ENCODE measurements at regions not wholly inside any gene's neighbourhood (a gene's known extent, or its start where the extent isn't known, plus 50 kb on each side); places are given as distances from the start of the nearest gene placed in this dataset.

DNA sequence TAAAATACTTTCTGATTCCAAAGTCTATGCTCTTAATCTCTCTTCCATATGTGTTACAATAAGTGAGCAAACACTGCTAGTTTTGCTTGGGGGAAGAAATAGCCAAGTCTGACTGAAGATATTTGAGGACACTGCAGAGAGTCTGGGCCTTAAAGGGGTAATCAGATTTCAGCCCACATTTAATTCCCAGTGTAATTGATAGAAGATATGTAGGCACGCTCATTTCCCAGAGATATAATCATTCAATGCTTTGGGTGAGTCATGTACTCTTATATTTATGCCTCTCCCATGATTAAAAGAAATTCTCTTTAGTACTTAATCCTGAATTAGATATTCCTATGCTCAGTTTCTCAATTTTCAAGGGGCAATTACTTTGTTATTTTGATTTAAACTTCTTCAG is 178.1 kb upstream of the POM121L12 start:
- intact Hi-C loops (cut with DNase I; ENCODE audit: low total_unique reads): no loop called here
- H3K27ac ChIP-seq: no peak overlapping the region
- no peaks in the 10 kb centered on the region for H3K27me3 ChIP-seq
- no peaks in the 10 kb centered on the region for H3K9me3 ChIP-seq
- no peak for DNase-seq
- TF ChIP-seq, protein P1, sequence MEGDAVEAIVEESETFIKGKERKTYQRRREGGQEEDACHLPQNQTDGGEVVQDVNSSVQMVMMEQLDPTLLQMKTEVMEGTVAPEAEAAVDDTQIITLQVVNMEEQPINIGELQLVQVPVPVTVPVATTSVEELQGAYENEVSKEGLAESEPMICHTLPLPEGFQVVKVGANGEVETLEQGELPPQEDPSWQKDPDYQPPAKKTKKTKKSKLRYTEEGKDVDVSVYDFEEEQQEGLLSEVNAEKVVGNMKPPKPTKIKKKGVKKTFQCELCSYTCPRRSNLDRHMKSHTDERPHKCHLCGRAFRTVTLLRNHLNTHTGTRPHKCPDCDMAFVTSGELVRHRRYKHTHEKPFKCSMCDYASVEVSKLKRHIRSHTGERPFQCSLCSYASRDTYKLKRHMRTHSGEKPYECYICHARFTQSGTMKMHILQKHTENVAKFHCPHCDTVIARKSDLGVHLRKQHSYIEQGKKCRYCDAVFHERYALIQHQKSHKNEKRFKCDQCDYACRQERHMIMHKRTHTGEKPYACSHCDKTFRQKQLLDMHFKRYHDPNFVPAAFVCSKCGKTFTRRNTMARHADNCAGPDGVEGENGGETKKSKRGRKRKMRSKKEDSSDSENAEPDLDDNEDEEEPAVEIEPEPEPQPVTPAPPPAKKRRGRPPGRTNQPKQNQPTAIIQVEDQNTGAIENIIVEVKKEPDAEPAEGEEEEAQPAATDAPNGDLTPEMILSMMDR (IDR thresholded peaks at IDR 0.05): no peak
- no peaks in the 10 kb centered on the region for H3K36me3 ChIP-seq
- H3K4me3 ChIP-seq: no peak overlapping the region
- no peaks in the 10 kb centered on the region for H3K4me1 ChIP-seq

DNA sequence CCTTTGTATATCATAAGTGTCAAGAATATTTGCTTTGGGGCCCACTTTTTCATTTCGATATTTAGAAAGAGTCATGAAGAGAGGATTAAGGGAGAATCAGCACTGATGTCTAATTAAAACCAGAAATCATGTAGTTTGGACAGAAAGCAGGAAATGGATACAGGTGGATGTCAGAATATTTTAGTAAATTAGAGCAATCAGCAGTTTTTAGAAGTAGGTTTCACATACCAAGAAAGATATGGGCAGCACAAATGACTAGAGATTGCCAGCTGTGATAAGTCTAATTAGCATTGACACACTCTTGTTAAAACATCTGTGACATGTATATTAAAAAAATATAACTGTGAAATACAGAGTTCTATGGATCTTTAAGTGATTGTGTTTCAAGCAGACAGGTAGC is 180.8 kb upstream of the POM121L12 start:
- DNase-seq: no peak
- H3K36me3 ChIP-seq: no peaks in the 10 kb centered on the region
- TF ChIP-seq, protein P1 (IDR thresholded peaks at IDR 0.05): no peak

DNA sequence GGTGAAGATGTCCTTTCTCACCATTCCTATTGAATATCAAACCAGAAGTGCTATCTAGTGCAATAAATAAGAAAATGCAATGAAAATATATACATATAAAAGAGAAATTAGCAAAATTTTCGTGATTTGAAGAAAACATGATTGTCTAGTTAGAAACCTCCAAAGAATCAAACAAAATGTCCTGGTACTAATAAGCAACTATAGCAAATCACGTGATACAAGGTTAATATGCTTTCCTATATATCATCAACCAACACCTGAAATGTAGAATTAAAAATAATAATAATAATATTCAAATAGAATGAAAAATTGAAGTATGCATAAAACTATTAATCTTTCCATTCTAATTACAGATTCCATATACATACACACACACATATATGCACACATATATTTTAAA is 183.9 kb upstream of the POM121L12 start:
- Histone ChIP-seq H3K9me3 (no peaks in the 10 kb centered on the region), H3K36me3 (no peaks in the 10 kb centered on the region), H3K27me3 (no peaks in the 10 kb centered on the region), H3K27ac (no peak overlapping the region), H3K4me3 (no peak overlapping the region), H3K4me1 (no peaks in the 10 kb centered on the region)
- intact Hi-C loops (cut with DNase I; ENCODE audit: low total_unique reads): no loop called here
- TF ChIP-seq, protein P1 (IDR thresholded peaks at IDR 0.05): no peak
- DNase-seq: no peak

More for the DNA sequence above, 180.8 kb upstream of the POM121L12 start:
- no peaks in the 10 kb centered on the region for H3K27me3 ChIP-seq
- H3K4me3 ChIP-seq: no peak overlapping the region
- no peaks in the 10 kb centered on the region for H3K9me3 ChIP-seq
- intact Hi-C loops (cut with DNase I; ENCODE audit: low total_unique reads): no loop called here
- H3K27ac ChIP-seq: no peak overlapping the region
- no peaks in the 10 kb centered on the region for H3K4me1 ChIP-seq

DNA sequence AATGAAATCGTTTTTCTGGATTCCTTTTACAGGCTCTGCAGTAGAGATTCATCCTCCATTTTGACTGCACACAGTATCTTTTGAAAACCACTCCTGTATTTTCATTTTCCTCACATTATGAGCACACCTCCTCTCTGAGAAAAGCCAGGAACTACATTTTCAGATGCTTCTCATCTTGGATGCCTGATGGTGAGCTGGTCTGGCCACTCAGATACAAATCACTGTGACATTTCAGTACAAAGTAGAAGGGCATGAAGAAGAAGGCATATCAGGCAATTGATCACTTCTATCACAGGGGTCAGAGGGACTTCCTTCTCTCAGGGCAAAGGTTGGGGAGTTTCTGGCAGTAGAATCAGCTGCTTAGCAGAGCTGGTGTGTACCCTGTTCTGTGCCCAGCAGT is 192.0 kb upstream of the POM121L12 start:
- no peaks in the 10 kb centered on the region for H3K36me3 ChIP-seq
- H3K4me1 ChIP-seq: no peaks in the 10 kb centered on the region
- intact Hi-C loops (cut with DNase I; ENCODE audit: low total_unique reads): no loop called here
- H3K4me3 ChIP-seq: no peak overlapping the region
- no peaks in the 10 kb centered on the region for H3K27me3 ChIP-seq
- H3K9me3 ChIP-seq: no peaks in the 10 kb centered on the region
- TF ChIP-seq, protein P1 (IDR thresholded peaks at IDR 0.05): no peak
- no peak for DNase-seq
- no peak overlapping the region for H3K27ac ChIP-seq

DNA sequence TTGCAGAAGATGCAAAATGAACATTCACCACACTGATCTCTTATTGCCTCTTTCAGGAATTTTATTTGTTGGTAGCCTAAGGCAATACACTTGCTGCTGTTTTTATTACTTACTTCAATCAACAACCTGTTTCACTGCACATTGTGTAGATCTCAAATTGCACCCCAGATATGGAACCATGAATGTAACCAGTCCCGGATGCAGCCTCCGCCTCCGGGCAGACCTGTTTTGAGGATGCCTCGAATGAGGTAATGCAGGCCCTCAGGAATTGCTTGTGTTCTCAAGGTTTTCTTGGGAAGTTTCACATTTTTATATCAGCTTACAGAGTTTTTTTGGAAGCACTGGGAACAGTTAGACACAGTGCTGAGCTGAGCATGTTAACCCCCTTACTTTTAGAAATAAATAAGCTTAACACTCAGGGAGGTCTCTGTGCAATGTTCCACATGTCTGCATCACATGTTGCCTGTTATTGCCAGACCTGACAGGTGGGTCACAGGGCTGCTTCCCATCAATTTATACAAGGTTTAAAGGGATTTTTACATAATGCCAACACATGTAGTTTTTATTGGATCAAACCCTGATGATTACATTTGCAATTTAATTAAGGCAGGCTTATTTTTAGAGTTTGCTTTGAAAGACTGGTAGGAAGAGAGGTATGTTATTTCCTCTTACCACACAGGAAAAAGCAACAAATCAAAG is 193.1 kb upstream of the POM121L12 start:
- no peaks in the 10 kb centered on the region for H3K27me3 ChIP-seq
- no peak overlapping the region for H3K4me3 ChIP-seq
- no peaks in the 10 kb centered on the region for H3K9me3 ChIP-seq
- no peaks in the 10 kb centered on the region for H3K4me1 ChIP-seq
- TF ChIP-seq, protein P1 (IDR thresholded peaks at IDR 0.05): no peak
- H3K36me3 ChIP-seq: no peaks in the 10 kb centered on the region
- intact Hi-C loops (cut with DNase I; ENCODE audit: low total_unique reads): no loop called here
- no peak for DNase-seq
- no peak overlapping the region for H3K27ac ChIP-seq

All from tibial artery (tissue), 4 donors.